Astrocyte (in vitro differentiated cells and primary cell): ENCODE measurements at regions not wholly inside any gene's neighbourhood (a gene's known extent, or its start where the extent isn't known, plus 50 kb on each side); places are given as distances from the start of the nearest gene placed in this dataset.

ENCODE experiments used
- EZH2 ChIP-seq: IDR thresholded peaks from 2 replicates; pipeline ENCODE4 v1.6.1; 2012; ENCODE audit warnings: mild to moderate bottlenecking, low read length, inconsistent platforms; ENCODE audit not compliant: insufficient read depth
- TF ChIP-seq, protein P1 (sequence below): IDR thresholded peaks from 2 replicates; pipeline ENCODE4 v1.5.1; 2011; ENCODE audit warnings: low read depth, mild to moderate bottlenecking, inconsistent platforms, low read length, moderate library complexity; ENCODE audit not compliant: insufficient read depth

DNA sequence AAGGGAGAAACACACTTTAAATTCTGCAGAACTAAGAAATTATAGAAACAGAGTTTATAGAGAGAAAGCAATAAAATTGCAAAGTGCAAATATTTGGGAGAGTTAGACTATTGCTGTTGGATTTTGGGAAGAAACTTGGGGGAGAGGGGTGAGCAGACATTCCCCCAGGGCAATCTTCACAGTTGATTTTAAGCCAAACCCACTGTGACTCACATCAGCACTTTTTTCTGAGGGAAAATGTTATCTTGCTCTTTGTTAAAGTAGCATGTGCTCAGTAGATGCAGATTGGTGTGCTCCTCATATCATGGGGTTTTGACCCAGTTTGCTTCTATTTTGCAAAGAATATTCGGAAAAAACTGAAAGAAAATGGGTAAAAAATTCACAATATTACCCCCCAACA lies 367.6 kb downstream of the CDH11 start:
- TF ChIP-seq, protein P1, sequence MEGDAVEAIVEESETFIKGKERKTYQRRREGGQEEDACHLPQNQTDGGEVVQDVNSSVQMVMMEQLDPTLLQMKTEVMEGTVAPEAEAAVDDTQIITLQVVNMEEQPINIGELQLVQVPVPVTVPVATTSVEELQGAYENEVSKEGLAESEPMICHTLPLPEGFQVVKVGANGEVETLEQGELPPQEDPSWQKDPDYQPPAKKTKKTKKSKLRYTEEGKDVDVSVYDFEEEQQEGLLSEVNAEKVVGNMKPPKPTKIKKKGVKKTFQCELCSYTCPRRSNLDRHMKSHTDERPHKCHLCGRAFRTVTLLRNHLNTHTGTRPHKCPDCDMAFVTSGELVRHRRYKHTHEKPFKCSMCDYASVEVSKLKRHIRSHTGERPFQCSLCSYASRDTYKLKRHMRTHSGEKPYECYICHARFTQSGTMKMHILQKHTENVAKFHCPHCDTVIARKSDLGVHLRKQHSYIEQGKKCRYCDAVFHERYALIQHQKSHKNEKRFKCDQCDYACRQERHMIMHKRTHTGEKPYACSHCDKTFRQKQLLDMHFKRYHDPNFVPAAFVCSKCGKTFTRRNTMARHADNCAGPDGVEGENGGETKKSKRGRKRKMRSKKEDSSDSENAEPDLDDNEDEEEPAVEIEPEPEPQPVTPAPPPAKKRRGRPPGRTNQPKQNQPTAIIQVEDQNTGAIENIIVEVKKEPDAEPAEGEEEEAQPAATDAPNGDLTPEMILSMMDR, result no peak
- no peak for TF ChIP-seq EZH2
